B cell (primary cell): ENCODE measurements at regions not wholly inside any gene's neighbourhood (a gene's known extent, or its start where the extent isn't known, plus 50 kb on each side); places are given as distances from the start of the nearest gene placed in this dataset.

Experiments used
- EZH2 ChIP-seq: IDR thresholded peaks from 2 replicates; pipeline ENCODE4 v1.6.1; 2012; ENCODE audit warnings: borderline replicate concordance, low read depth, mild to moderate bottlenecking, moderate library complexity, low read length; ENCODE audit not compliant: insufficient read depth, poor library complexity, severe bottlenecking
- TF ChIP-seq, protein P1 (sequence below): fragments of 200-600 bp; IDR thresholded peaks from one replicate; pipeline ENCODE4 v1.8.0; 2022; ENCODE audit warnings: antibody characterized with exemption, mild to moderate bottlenecking

DNA sequence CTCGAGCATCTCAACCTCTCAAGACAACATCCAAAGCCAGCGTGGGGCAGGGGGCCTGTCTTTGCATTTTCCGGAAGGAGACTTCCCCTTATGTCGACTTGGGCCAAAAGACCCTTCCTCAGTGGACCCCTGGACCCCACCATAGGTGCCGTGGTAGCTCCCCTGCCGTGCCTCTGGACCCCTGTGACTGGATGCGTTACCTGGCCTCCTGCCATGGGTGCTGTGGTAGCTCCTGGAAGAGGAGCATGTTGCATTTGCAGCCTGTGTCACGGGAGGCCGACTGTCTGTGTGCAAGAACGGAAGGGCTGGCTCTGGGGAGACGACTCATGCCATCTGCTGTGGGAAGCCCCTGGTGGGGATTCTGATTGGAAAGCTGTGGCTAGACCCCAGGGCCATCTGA lies 130.1 kb downstream of the FOXL1 start:
- TF ChIP-seq, protein P1, sequence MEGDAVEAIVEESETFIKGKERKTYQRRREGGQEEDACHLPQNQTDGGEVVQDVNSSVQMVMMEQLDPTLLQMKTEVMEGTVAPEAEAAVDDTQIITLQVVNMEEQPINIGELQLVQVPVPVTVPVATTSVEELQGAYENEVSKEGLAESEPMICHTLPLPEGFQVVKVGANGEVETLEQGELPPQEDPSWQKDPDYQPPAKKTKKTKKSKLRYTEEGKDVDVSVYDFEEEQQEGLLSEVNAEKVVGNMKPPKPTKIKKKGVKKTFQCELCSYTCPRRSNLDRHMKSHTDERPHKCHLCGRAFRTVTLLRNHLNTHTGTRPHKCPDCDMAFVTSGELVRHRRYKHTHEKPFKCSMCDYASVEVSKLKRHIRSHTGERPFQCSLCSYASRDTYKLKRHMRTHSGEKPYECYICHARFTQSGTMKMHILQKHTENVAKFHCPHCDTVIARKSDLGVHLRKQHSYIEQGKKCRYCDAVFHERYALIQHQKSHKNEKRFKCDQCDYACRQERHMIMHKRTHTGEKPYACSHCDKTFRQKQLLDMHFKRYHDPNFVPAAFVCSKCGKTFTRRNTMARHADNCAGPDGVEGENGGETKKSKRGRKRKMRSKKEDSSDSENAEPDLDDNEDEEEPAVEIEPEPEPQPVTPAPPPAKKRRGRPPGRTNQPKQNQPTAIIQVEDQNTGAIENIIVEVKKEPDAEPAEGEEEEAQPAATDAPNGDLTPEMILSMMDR = no peak
- no peak for TF ChIP-seq EZH2
